A549 (cell line): ENCODE measurements at regions not wholly inside any gene's neighbourhood (a gene's known extent, or its start where the extent isn't known, plus 50 kb on each side); places are given as distances from the start of the nearest gene placed in this dataset.
A peak's percentile ranks its signal among the peaks of the same experiment; 100 is the strongest.

Source experiments
- ATAC-seq, 2 experiments: fragments of 200-7000 bp in 1 of 2; fragments of >200 bp in 1 of 2; cut with Nextera tagmentation in 1 of 2; cut with Tn5 transposase in 1 of 2; 3 replicates each; pipeline versions ENCODE4 v1.8.0 to v1.9.1; 2018 to 2020; ENCODE audit warnings: mild to moderate bottlenecking in 1 of 2, moderate library complexity in 1 of 2
- CTCF ChIA-PET: fragments of 300-600 bp; sonication (Branson Sonifier 250); formaldehyde crosslinking; extraction: SDS; loops from one replicate; lab custom pipeline; 2021; ENCODE audit warnings: antibody characterized with exemption, inconsistent platforms; lab: Yijun Ruan, JAX
- POLR2A ChIA-PET: fragments of 350-600 bp; formaldehyde crosslinking; extraction: SDS; loops from one replicate; lab custom pipeline; 2021; ENCODE audit warnings: antibody characterized with exemption, inconsistent platforms; lab: Yijun Ruan, JAX
- DNase-seq, 2 experiments: peaks; one replicate each; pipeline versions ENCODE4 v3.0.0 to v3.0.0-alpha.2; 2011 to 2016; ENCODE audit warnings: low read depth in 1 of 2, low spot score in 1 of 2
- FAIRE-seq: peaks from 2 replicates; lab custom pipeline; 2011; peaks lifted over from hg19 to GRCh38; lab: Jason Lieb, UNC
- H3K27ac ChIP-seq, 2 experiments: fragments of >200 bp; sonication (Bioruptor Twin); formaldehyde crosslinking; 3 replicates each; pipeline ENCODE4 v1.5.1; 2016 to 2017
- H3K4me1 ChIP-seq: fragments of >200 bp; sonication (Bioruptor Twin); formaldehyde crosslinking; 3 replicates; pipeline ENCODE4 v1.6.1; 2016
- H3K4me2 ChIP-seq: fragments of >200 bp; sonication (Bioruptor Twin); formaldehyde crosslinking; 3 replicates; pipeline ENCODE4 v1.6.1; 2016
- H3K4me3 ChIP-seq: fragments of >200 bp; sonication (Bioruptor Twin); formaldehyde crosslinking; 3 replicates; pipeline ENCODE4 v1.5.1; 2016
- H3K9me3 ChIP-seq: fragments of >200 bp; sonication (Bioruptor Twin); formaldehyde crosslinking; 3 replicates; pipeline ENCODE4 v1.6.1; 2016
- ATOH8 ChIP-seq: fragments of 250-450 bp; sonication (Bioruptor Pico); IDR thresholded peaks from 2 replicates; pipeline ENCODE4 v1.5.0; 2020; ENCODE audit warnings: low read depth, mild to moderate bottlenecking, moderate library complexity
- BHLHE40 ChIP-seq: IDR thresholded peaks from 2 replicates; pipeline ENCODE4 v1.6.1; 2012; ENCODE audit warnings: low read depth, low read length, inconsistent platforms
- CBX8 ChIP-seq: fragments of 200-600 bp; sonication (generic); IDR thresholded peaks from 2 replicates; pipeline ENCODE4 v1.6.1; 2016
- CEBPB ChIP-seq, 2 experiments: fragments of >200 bp in 1 of 2; sonication (Bioruptor Twin) in 1 of 2; formaldehyde crosslinking in 1 of 2; IDR thresholded peaks; 2 replicates each; pipeline ENCODE4 v1.6.1; 2012 to 2016
- CHD2 ChIP-seq: fragments of 150-350 bp; IDR thresholded peaks from 2 replicates; pipeline ENCODE4 v1.6.1; 2014; ENCODE audit warnings: low read length; ENCODE audit not compliant: partially characterized antibody
- EHMT2 ChIP-seq: fragments of 200-600 bp; sonication (generic); IDR thresholded peaks from 2 replicates; pipeline ENCODE4 v1.6.1; 2016; ENCODE audit warnings: antibody characterized with exemption, low read depth, mild to moderate bottlenecking, moderate library complexity
- ELK1 ChIP-seq: fragments of 150-350 bp; IDR thresholded peaks from 2 replicates; pipeline ENCODE4 v1.6.1; 2014; ENCODE audit warnings: low read depth, mild to moderate bottlenecking, low read length
- FOSB ChIP-seq: fragments of 250-450 bp; sonication (Bioruptor Pico); IDR thresholded peaks from 2 replicates; pipeline ENCODE4 v1.5.0; 2020; ENCODE audit warnings: mild to moderate bottlenecking, moderate library complexity
- FOSL2 ChIP-seq, 2 experiments: fragments of 450-650 bp in 1 of 2; fragments of >200 bp in 1 of 2; sonication (Bioruptor Twin) in 1 of 2; formaldehyde crosslinking; IDR thresholded peaks; 2 replicates each; pipeline versions ENCODE4 v1.5.0 to v1.6.1; 2016 to 2020; ENCODE audit warnings: mild to moderate bottlenecking in 1 of 2, moderate library complexity in 1 of 2
- HES2 ChIP-seq: fragments of >200 bp; sonication (Bioruptor Twin); formaldehyde crosslinking; IDR thresholded peaks from 2 replicates; pipeline ENCODE4 v1.6.1; 2016
- HMGXB4 ChIP-seq: fragments of 250-450 bp; sonication (Bioruptor Pico); IDR thresholded peaks from 2 replicates; pipeline ENCODE4 v1.5.0; 2021; ENCODE audit warnings: mild to moderate bottlenecking, moderate library complexity, borderline replicate concordance
- HOXA7 ChIP-seq: fragments of 250-450 bp; sonication (Bioruptor Pico); IDR thresholded peaks from 2 replicates; pipeline ENCODE4 v1.5.0; 2020; ENCODE audit warnings: mild to moderate bottlenecking, moderate library complexity
- JUN ChIP-seq, 2 experiments: fragments of >200 bp; sonication (Bioruptor Twin); formaldehyde crosslinking; IDR thresholded peaks; 2 replicates in 1 of 2; 3 replicates in 1 of 2; pipeline ENCODE4 v1.6.1; 2016 to 2017
- KDM1A ChIP-seq: fragments of 200-600 bp; sonication (generic); IDR thresholded peaks from 2 replicates; pipeline ENCODE4 v1.6.1; 2016; ENCODE audit warnings: low read depth, mild to moderate bottlenecking
- MAX ChIP-seq: IDR thresholded peaks from 2 replicates; pipeline ENCODE4 v1.6.1; 2012
- NPAS2 ChIP-seq: fragments of 250-450 bp; sonication (Bioruptor Pico); IDR thresholded peaks from 2 replicates; pipeline ENCODE4 v1.8.0; 2022; ENCODE audit warnings: mild to moderate bottlenecking, moderate library complexity, borderline replicate concordance
- POLR2AphosphoS2 ChIP-seq: conservative IDR thresholded peaks from 2 replicates; pipeline ENCODE4 v1.6.1; 2012; ENCODE audit warnings: low read length, improper control_type of control experiment, inconsistent platforms
- RAD21 ChIP-seq, 2 experiments: fragments of >200 bp in 1 of 2; sonication (Bioruptor Twin) in 1 of 2; formaldehyde crosslinking in 1 of 2; IDR thresholded peaks in 1 of 2; conservative IDR thresholded peaks in 1 of 2; 2 replicates in 1 of 2; 3 replicates in 1 of 2; pipeline ENCODE4 v1.6.1; 2012 to 2018; ENCODE audit warnings: inconsistent platforms in 1 of 2
- RCOR1 ChIP-seq: fragments of 150-350 bp; IDR thresholded peaks from 2 replicates; pipeline ENCODE4 v1.6.1; 2014; ENCODE audit warnings: antibody characterized with exemption, low read length, low read depth
- REST ChIP-seq: fragments of 200-600 bp; sonication (generic); IDR thresholded peaks from 2 replicates; pipeline ENCODE4 v1.6.1; 2016; ENCODE audit warnings: antibody characterized with exemption, mild to moderate bottlenecking, moderate library complexity
- RFX5 ChIP-seq: fragments of 450-650 bp; IDR thresholded peaks from 2 replicates; pipeline ENCODE4 v1.7.1; 2014; ENCODE audit warnings: antibody characterized with exemption, mild to moderate bottlenecking, moderate library complexity
- USF2 ChIP-seq: fragments of 450-650 bp; IDR thresholded peaks from 2 replicates; pipeline ENCODE4 v1.6.1; 2014; ENCODE audit warnings: antibody characterized with exemption
- ZC3H11A ChIP-seq: fragments of 450-650 bp; IDR thresholded peaks from 2 replicates; pipeline ENCODE4 v1.6.1; 2014; ENCODE audit warnings: antibody characterized with exemption, mild to moderate bottlenecking
- ZNF302 ChIP-seq: fragments of 250-450 bp; sonication (Bioruptor Pico); IDR thresholded peaks from 2 replicates; pipeline ENCODE4 v1.9.0; 2021; ENCODE audit warnings: inconsistent platforms, mild to moderate bottlenecking, moderate library complexity
- ZSCAN20 ChIP-seq: fragments of 250-450 bp; sonication (Bioruptor Pico); IDR thresholded peaks from 2 replicates; pipeline ENCODE4 v1.8.0; 2022; ENCODE audit warnings: mild to moderate bottlenecking, moderate library complexity
- WGBS: methylation state at CpG from one replicate; pipeline ENCODE4 v1.1.6; 2017; ENCODE audit errors: missing lambda C conversion rate; 5-methylcytosine and 5-hydroxymethylcytosine counted together

GRCh38 chr3:177944228-177944661 lies 592.0 kb upstream of the KCNMB2 start:
- FAIRE-seq (no peak), ATAC-seq (no peak), DNase-seq (no peak)
- no peak overlapping the region for H3K4me3 ChIP-seq
- no peak for TF ChIP-seq KDM1A
- TF ChIP-seq ZSCAN20 (CRISPR knock-in tag) = no peak
- no peak for TF ChIP-seq RAD21 (conservative IDR thresholded peaks at IDR 0.05 in 1 of 2, IDR thresholded peaks at IDR 0.05 in 1 of 2)
- TF ChIP-seq RFX5 = no peak
- no peak for TF ChIP-seq EHMT2
- no peak for TF ChIP-seq RCOR1
- ChIA-PET POLR2A (no interaction called here), CTCF (no interaction called here)
- H3K4me2 ChIP-seq = no peak overlapping the region
- no peak overlapping the region for H3K27ac ChIP-seq
- WGBS = 79% methylated on average over 2 of the region's 2 CpGs
- peaks cover 10% of the 10 kb centered on the region; the same call in 1 of the 3 replicates for H3K4me1 ChIP-seq
- H3K9me3 ChIP-seq = no peaks in the 10 kb centered on the region

GRCh38 chr3:177946048-177946447 lies 590.2 kb upstream of the KCNMB2 start:
- WGBS = 88% methylated on average over 7 of the region's 7 CpGs
- H3K4me2 ChIP-seq = no peak overlapping the region
- no peaks in the 10 kb centered on the region for H3K9me3 ChIP-seq
- no peak for ATAC-seq
- peaks cover 10% of the 10 kb centered on the region; the same call in 1 of the 3 replicates for H3K4me1 ChIP-seq
- peak overlapping the region in 1 of 2 experiments; percentile 36; a peak in 2 of 6 replicates for H3K27ac ChIP-seq
- no peak for TF ChIP-seq POLR2AphosphoS2
- no peak overlapping the region for H3K4me3 ChIP-seq
- POLR2A ChIA-PET = no interaction called here
- DNase-seq = no peak
- no peak for FAIRE-seq
- CTCF ChIA-PET = no interaction called here

- DNase-seq (no peak), FAIRE-seq (no peak), ATAC-seq (no peak)
Measured at GRCh38 chr3:177946497-177946896, 589.7 kb upstream of the KCNMB2 start.

More at GRCh38 chr3:177946497-177946896, 589.7 kb upstream of the KCNMB2 start:
- ChIA-PET CTCF (no interaction called here), POLR2A (no interaction called here)
- Histone ChIP-seq H3K27ac (no peak overlapping the region; a peak in 2 of 6 replicates), H3K4me3 (no peak overlapping the region), H3K4me2 (no peak overlapping the region), H3K4me1 (peaks cover 10% of the 10 kb centered on the region; the same call in 1 of the 3 replicates), H3K9me3 (no peaks in the 10 kb centered on the region)
- no peak for TF ChIP-seq ELK1
- no peak for TF ChIP-seq CEBPB (IDR thresholded peaks at IDR 0.05)
- no peak for TF ChIP-seq BHLHE40
- no peak for TF ChIP-seq FOSL2 (IDR thresholded peaks at IDR 0.05)
- TF ChIP-seq FOSL2 (CRISPR knock-in tag; IDR thresholded peaks at IDR 0.05) = no peak
- TF ChIP-seq ZNF302 (CRISPR knock-in tag) = no peak
- no peak for TF ChIP-seq CHD2
- no peak for TF ChIP-seq ATOH8 (CRISPR knock-in tag)
- TF ChIP-seq POLR2AphosphoS2 = no peak
- no peak for TF ChIP-seq HES2
- no peak for TF ChIP-seq REST
- TF ChIP-seq MAX = no peak
- no peak for TF ChIP-seq NPAS2 (CRISPR knock-in tag)
- TF ChIP-seq JUN (IDR thresholded peaks at IDR 0.05) = no peak
- no peak for TF ChIP-seq ZSCAN20 (CRISPR knock-in tag)
- TF ChIP-seq CBX8 = no peak
- no peak for TF ChIP-seq USF2
- no peak for TF ChIP-seq HOXA7 (CRISPR knock-in tag)
- no peak for TF ChIP-seq FOSB (CRISPR knock-in tag)
- no peak for TF ChIP-seq HMGXB4 (CRISPR knock-in tag)
- no peak for TF ChIP-seq ZC3H11A
- 63% methylated on average over 1 of the region's 1 CpG for WGBS
